IPS DF 4.7 (cell line): ENCODE measurements at regions not wholly inside any gene's neighbourhood (a gene's known extent, or its start where the extent isn't known, plus 50 kb on each side); places are given as distances from the start of the nearest gene placed in this dataset.

Experiments
- DNase-seq: peaks from one replicate; pipeline ENCODE4 v3.0.0-alpha.2; 2013; ENCODE audit warnings: low spot score; ENCODE audit errors: extremely low read depth

DNA sequence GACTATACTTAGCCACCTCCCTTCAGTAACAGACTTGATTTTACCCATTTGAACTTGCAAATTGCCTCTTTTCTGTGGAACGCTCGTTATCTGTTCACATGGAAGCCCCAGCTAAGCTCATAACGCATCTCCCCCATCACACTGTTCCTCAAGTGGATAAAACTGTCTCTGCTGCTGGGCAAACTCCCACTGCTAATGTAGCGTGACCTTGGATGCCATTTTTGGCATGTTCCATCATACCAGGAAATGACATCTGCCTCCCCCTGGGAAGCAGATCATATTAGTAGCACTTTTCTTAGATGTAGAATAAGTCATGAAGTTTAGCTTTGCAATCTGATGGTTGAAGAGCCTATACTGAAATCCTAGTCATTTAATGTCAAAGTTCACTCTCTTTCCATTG lies 528.7 kb upstream of the PLXNA2 start:
- DNase-seq = no peak

DNA sequence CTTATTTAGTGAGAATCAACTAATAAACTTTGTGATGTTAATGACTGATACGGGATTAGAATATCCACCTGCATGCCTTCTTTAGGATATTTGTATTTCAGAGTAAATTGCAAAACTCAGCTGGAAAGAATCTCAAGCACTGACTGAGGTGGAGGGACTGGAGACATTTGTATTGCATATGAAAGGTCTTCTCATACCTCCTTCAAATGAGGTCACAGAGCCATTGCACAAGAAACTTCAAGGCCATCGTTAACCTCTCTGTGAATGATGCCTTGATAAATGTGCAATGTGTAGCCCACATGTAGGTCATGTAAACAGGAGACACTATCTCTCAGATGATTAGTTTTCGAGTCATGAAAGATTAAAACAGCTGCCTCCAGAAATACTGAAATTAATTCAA lies 531.7 kb upstream of the PLXNA2 start:
- no peak for DNase-seq

DNA sequence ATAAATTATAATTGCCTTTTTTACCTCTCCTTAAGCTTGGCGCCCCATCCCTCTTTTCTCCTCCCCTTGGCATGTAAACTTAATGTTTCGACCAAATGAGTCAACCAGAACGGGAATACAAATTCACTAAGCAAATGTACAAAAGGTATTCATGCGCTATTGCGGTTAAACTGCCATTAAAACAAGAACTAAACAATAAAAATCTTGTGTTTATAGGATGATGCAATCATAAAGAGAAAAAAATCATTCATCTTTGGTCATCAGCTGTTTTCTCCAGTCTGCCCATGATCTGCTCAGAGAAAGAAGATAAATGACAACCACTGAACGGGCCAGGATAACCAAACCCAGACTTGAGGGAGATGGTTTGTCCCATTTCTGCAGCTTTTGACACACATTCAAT lies 534.2 kb upstream of the PLXNA2 start:
- no peak for DNase-seq

DNA sequence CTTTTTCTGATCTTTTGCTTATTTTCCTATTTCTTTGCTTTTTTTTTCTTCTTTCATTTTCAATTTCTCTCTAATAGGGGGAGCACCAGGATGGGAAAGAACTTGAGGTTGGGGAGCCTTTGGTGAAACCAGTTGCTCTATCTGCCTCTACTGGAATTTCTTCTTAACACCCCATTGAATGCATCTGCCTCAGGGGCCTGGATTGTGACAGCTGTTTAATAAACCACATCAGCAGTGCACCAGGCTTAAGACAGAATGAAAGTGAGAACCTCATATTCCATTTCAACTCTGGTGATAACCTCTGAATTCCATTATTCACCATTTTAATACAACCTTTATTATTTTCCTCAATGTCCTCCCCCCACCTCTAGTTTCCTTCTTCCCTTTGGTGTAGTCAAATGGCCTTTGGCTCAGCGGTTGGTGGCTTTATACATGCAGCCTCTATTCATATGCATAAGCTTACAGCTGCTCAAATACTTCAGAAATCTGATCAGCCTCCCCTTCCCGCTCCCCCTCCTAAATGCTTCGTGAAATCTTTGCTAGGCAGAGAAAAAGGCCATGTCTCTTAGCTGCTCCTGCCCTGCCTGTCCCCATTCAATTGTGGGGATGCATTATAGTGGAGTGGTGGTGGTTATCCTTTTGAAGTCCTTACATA lies 537.3 kb upstream of the PLXNA2 start:
- peak; percentile 60 for DNase-seq

DNA sequence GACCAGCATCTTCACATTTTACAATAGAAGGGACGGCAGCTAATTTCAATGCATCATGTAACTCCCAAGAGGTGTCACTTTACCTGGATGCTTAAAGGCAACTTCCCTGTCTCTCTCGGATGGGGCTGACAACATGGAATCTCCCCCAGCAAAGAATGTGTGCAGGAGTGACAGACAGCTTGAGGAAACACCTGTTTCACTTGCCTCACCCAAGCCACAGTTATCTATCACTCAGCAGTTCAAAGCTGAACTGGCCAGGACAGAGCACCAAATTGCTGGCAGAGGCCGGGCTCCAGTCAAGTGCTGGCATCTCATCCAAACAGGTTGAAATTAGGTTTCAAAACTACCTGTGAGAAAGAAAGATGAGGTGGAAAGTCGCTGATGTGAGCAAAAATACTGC lies 538.0 kb upstream of the PLXNA2 start:
- DNase-seq = no peak

DNA sequence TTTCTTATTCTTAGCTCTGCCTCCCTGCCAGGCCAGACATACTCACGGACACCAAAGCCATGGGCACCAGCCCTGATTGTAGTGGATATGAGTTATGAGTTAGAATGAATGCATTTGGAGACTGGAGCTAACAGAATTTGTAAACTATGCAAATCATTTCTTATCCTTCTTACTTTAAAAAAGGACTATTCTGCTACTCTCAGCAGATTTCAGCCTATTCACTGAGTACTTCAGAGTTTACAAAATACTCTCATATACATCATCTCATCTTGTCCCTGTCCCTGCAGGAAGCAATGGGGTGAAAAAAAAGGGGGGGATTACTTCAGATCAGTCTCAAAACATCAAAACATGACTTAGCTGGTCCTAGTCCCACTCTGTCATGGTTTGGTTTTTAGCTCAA lies 541.4 kb upstream of the PLXNA2 start:
- DNase-seq = no peak

DNA sequence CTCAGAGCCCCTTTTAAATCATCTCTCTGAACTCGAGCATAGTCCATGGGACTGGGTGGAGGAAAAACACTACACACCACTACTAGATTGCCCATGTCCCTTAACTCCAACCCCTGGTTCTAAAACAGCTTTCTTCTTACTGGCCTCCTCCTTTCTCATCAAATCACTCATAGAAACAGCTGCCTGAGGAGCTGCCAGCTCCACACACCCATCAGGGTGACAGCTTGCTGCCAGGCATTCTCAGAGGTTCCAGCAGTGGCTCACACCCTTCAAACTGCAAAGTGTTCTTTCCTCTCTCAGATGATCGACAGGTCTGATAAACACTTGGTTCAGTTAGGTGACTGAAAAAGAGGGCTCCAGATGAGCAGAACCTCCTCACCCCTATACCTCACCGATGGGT lies 543.0 kb upstream of the PLXNA2 start:
- no peak for DNase-seq

DNA sequence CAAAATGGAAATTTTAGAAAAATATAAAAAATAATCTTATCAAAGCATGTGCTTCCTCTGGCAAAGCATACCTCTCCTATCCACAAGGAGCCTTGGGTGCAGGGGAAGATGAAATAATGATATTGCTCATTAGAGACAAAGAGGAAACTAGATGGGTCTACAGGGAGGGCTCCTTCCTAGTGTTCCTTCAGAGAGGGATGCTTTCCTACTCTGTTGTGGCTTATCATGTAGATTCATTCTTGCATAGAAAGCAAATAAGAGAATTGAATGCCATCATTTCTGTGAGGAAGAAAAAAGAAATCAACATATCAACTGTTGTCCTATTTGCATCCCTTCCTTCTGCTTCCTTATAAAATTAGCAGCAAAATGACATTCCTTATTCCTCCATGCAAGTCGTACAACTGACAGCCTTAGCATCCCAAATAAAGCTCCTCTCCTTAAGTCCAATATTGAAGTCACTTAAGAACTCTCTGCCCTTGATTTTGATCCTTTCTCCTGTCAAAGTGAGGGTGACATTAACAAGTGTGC lies 543.9 kb upstream of the PLXNA2 start:
- no peak for DNase-seq

DNA sequence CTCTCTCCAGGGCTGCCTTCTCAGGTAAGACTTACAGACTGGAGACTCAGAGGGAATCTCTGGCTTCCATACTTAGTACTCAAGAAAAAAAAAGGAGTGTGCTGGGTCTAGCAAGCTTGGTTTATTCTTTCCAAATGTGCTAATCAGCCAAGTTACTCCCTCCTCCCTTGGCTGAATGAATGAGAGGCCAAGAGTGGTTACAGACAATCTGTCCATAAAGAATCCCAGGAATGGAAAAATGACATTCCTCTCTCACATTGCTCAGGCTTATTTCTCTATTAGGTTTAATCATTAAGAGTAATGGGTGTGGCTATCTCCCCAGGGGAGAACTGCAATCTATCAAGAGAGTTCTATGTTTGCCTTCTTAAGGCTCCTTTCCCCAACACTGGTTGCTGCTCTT lies 547.3 kb upstream of the PLXNA2 start:
- DNase-seq = no peak

DNA sequence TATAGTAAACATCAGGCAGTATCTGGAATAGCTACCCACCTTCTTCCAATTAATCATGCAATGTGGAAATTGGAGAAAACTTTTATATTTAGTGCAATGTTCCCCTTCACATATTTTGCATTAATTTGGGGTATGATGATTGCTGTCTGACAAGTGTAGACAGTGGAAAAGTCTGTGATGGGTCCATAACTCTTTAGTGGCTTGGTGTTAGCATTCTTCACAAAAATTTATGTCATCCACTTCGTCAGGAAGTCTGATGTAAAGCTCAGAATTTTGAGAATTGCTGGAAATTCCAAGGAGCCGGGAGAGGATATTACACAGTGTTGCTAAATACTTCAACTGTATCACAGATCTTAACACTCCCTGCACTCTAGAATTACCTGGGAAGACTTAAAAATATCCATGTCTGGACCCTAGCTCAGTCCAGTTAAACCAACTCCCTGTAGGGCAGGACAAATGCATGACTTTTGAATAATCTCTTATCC lies 549.7 kb upstream of the PLXNA2 start:
- DNase-seq = no peak

DNA sequence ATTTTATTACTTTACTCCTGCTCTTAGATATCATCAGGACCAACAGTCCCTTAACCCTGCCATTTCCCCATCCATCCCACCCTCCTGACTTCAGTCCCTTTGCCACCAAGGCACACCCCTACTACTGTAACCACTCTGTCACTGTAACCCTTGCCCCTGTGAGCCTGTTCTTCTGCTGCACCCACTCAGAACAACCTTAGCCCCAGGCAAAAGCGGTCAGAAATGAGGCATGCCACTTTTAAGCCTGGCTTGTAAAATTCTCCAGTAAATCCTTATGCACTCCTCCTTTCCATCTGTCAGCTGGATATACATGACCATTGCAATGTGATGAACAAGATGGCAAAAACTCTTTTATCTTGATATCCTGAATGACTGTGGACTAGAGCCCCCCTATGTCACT lies 555.0 kb upstream of the PLXNA2 start:
- no peak for DNase-seq

DNA sequence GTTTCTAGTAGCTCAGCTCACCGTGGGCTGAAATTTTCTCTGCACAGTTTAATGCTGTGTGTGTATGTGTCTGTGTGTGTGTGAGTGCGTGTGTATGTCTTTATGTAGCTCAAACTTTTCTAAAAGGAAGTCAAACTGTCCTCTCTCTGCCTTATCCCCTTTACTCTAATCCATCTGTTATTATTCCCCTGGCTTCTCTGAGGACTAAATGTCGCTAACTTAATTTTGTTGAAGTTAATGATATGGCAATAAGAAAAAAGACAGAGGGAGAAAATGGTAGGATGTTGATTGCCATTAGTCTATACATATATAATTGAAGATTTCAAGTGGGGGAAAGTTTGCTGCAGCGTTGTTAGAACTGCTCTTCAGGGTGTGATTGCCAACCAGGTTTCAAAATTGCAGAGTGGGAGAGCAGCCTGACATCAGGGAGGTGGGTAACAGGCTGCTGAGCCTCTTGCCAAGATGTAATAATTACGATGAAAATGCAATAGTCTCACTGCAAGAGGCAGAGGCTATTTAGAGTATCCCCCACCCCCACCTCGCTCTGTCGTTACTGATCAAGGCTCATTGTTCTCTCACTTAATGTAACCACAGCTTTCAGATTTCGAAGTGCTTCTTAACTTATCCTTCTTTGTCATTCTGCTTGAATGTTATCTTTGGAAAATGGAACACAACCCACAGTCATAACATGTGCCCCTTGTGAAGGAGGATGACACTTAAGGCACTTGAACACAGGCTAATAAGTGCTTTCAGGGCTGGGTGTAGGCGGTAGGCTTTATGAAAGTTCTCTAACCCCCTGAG lies 559.0 kb upstream of the PLXNA2 start:
- no peak for DNase-seq

DNA sequence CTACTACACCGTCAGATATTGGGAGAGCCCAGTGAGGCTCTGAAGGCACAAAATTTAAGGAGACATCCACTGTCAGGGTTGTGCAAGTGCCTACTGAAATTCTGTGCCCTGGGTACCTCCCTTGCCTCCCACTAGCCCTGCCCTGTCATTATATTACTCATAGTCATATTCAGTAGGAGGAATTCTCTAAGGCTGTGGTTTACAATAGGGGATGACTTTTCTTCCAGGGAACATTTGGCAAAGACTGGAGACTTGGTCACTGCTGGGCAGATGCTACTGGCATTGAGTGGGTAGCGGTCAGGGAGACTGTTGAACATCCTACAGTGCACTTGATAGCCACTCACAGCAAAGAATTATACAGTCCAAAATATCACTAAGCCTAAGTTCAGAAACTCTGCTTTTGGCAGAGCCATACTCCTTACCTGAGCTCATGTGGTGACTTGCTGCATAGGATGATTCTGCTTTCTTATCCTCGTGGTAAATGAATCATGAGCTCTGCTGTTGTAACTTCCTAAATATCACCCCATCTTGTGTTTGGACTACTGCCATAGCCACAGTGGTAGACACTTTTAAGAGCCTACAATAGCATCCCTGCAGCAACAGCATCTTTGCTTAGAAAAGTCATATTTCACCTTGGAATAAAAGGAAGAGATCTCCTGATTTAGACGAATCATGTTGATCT lies 563.4 kb upstream of the PLXNA2 start:
- DNase-seq = no peak

DNA sequence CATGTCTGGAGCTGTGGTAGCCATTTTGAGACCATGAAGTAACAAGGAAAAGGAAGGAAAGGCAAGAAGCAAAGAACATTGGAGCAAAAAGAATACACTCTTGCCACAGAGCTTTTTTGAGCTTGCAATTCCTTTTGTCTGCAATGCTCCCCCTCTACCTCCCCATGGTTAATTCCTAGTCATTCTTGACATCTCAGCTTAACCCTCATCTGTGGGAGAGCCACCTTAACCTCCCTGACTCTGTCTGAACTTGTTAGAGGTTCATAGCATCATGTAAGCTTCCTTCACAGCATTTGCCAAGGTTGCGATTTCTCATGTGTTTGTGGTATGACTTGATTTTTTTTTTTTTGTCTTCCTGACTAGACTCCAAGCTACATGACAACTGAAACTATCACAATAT lies 564.1 kb upstream of the PLXNA2 start:
- DNase-seq = no peak

DNA sequence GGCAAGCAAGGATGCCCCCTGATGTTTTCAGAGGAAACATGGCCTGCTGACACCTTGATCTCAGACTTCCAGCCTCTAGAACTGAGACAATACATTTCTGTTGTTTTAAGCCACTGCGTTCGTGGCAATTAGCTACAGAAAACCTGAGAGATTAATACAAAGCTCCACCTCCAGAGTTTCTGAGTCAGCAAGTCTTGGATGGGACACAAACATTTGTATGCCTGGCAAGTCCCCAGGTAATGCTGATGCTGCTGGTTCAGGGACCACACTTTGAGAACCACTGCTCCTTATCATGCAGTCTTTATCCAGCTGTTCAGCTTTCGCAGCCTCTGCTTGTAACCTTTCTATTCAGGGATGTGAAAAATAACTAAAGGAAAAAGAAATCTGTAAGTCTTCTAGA lies 565.7 kb upstream of the PLXNA2 start:
- no peak for DNase-seq

DNA sequence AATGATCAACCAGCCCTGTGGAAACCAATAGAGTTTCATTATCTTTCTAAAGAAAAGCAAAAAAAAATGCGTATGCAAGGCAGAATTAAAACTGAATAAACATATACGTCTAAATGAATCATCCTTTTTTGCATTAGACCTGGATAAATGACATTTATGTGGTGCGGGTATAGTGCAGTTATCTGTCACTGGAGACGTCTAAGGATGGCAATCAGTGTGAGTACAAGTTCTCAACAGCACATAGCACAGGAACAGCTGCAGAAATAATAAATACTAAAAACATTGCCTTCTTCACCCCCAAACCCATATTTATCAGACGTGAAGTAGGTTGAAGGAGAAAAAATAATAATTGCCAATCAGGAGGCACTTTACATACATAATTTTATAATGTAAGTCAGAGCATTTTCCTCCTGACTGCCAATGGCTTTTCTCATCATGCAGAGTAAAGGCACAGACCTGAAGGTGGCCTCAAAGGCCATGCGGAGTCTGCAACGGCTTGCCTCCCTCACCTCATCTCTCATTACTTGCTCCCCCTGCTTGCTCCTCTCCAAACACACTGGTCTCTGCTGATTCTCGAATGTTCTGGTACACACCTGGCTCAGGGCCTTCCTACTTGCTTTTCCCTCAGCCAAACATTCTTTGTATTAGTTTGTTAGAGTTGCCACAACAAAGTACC lies 574.7 kb upstream of the PLXNA2 start:
- no peak for DNase-seq

DNA sequence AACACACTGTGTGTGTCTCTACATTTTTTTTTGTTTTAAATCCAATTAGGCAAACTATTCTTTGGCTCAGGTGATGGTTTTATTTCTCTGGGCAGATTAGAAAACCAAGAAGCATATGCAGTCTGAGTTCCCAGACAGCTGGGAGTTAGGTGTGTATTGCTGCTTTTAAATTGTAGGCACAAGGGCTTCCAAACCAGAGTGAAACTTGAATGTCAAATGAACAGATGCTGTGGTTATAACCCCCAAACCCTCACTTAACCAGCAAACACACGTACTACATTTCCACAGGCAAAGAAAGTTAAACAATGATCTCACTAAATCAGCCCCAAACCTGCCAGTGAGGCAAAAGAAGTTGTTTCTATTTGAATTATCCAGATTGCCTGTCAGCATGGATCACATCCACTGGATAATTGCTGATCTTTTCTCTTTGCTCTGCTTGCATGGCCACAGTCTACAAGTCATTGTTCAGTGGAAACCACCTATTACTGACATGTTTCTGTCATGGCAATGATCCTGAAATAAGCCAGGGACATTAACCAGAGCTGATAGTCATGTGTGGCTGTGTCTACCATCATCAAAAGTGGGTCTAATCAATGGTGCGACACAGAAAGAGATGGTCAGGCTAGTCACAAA lies 576.5 kb upstream of the PLXNA2 start:
- no peak for DNase-seq

DNA sequence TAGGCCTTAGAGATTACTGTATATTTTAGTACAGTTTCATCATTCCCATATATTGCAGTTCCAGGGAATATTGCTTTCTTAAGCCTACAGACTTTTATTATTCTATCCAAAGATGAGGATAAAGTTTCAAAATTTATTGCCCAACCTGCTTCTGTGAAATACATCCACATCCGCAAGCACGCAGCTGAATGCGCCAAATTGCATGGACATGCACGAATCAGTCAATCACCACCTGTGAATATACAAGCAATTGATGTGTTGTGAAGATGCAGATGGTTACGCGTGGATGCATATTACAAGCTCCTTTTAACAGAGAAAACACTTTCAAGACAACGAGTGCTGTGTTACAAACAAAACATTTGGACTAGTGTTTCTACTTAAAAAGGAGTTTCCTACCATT lies 577.8 kb upstream of the PLXNA2 start:
- no peak for DNase-seq

DNA sequence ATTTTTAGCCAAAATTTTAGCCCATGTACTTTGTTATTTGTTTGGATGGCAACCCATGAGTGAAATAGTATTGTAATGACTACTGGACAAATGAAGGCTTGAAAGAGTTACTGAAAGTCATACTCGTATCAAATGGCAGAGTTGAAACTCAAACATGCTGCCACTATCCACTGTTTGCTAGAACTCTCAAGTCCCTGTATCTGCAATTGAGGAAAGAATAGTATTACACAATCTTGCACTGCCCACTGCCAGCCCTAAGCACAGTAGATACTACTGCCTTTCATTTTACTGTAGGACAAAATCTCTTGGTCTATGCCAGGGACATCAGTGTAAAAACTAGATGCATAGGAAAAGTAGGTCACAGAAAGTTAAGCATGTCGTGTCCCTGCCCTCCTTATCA lies 581.1 kb upstream of the PLXNA2 start:
- DNase-seq = no peak

DNA sequence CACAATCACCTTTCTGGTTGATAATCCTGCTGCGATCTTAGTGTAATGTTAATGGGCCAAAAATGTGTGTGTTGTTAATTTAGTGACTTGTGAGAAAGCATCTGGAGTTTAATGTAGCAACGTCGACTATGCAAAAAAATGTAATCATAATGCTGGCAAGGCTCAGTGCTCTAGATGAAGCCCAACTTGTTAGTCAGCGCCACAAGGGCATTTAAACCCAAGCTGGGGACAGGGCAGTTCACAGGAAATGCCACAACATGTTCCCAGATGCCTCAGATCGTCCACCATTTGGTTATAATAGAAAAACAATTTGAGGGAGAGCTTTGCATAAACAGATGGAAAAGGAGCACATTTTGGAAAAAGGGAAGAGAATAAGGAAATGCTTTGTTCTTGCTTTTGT lies 585.4 kb upstream of the PLXNA2 start:
- no peak for DNase-seq

DNA sequence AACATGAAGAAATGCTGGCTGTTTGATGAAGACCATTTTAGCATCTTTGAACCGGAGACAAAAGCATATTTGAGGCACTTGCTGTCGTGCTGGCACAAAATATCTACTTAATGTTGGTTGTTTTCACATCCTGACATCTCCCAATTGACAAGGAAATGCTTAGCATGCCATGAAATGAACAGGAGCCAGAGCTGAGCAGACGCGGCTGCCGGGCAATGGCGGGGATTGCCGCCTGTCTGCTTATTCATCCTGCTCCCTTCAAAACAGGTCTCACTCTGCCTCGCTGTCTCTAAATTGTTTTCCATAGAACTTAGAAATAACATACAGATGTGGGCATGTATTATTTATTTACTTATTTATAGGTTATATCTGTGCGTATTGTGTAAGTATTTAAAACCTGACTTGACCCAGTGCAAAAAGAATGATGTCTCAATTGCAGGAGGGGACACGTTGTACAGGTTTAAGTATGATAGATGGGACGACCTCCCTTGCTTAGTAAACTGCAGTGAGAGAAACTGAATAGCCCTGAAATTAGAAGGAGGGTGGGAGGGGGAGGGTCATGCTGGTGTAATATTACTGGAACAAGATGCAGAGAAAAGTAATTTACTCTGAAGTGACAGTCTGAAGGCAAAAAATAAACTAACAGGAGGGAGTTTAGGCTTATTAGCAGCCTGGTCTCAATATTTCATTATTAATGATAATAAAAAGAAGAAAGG lies 590.4 kb upstream of the PLXNA2 start:
- no peak for DNase-seq
